Cardiac fibroblast (primary cell): ENCODE measurements at regions not wholly inside any gene's neighbourhood (a gene's known extent, or its start where the extent isn't known, plus 50 kb on each side); places are given as distances from the start of the nearest gene placed in this dataset.

Source experiments
- DNase-seq, 2 donors: peaks; one replicate each; pipeline versions ENCODE4 v3.0.0 to v3.0.0-alpha.2; 2010; ENCODE audit warnings: low read depth in 2 of 2
- H3K4me3 ChIP-seq, 2 donors: replicated peaks in 1 of 2; 1 replicate in 1 of 2; 2 replicates in 1 of 2; pipeline ENCODE4 v1.5.1; 2011; ENCODE audit warnings: low read depth in 2 of 2, low read length in 2 of 2, mild to moderate bottlenecking in 2 of 2, moderate library complexity in 1 of 2
- CTCF ChIP-seq: IDR thresholded peaks from one replicate; pipeline ENCODE4 v1.5.1; 2011; ENCODE audit warnings: low read depth, mild to moderate bottlenecking, low read length, inconsistent platforms

- H3K4me3 ChIP-seq, result no peak overlapping the region
- TF ChIP-seq CTCF, result no peak
- no peak for DNase-seq
These were observed 137.3 kb upstream of the PLXNA2 start for GRCh38 chr1:208381481-208381880.

GRCh38 chr1:208387908-208388811, 144.0 kb upstream of the PLXNA2 start:
- no peak for DNase-seq
- H3K4me3 ChIP-seq, result no peak overlapping the region
- TF ChIP-seq CTCF, result no peak

- DNase-seq, result no peak
- TF ChIP-seq CTCF, result no peak
These were observed 149.2 kb upstream of the PLXNA2 start for GRCh38 chr1:208393416-208393815.

DNA sequence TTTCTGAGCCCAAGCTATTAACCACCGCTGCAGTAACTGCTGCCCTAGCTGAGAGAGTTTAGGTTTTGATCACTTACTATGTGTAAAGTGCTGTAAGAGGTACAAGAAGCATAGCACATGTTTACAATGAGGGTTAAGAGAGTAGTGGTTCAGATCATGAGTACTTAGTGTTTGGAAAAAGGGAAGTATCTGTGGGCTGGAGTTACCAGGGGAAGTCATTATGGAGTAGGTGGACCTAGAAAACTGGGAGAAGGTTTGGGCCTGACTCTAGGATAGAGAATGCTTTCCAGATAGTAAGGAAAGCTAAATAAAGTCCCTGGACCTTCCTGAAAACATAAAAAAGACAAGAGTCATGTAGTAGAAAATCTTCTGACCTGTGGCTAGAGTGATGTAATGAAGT, 149.6 kb upstream of the PLXNA2 start:
- no peak for TF ChIP-seq CTCF
- DNase-seq, result no peak
- H3K4me3 ChIP-seq, result no peak overlapping the region

More at GRCh38 chr1:208393416-208393815, 149.2 kb upstream of the PLXNA2 start:
- H3K4me3 ChIP-seq, result no peak overlapping the region

DNA sequence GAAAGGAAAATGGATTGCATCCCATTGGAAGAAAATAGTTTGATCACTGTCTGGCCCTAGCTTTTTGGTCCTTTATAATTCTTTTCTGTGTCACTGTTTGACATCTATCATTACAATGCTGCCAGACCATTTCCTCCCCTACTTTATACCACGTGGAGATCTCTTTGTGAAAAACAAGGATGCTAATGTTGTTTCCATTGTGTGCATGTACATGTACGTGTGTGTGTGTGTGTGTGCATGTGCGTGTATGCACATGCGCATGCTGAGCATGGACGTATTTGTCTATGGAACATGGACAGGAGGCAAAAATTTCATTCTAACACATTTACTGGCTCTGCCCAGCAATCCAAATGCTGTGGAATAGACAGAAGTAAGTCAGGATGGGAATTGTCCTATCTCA, 153.1 kb upstream of the PLXNA2 start:
- no peak overlapping the region for H3K4me3 ChIP-seq
- TF ChIP-seq CTCF, result no peak
- no peak for DNase-seq

DNA sequence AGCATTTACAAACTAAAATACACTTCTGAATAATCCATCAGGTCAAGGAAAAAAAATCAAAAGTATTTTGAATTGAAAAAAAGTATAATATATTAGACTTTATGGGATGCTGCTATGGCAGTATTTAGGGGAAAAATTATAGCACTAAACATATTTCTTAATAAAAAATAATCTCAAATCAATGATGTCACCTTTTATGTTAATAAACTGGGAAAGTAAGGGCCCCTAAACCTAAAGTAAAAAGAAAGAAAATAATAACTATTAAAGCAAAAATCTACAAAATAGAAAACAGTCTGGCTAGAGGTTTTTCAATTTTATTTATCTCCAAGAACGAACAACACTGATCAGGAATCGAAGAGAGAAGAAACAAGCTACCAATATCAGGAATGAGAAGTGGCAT, 160.8 kb upstream of the PLXNA2 start:
- TF ChIP-seq CTCF, result no peak
- DNase-seq, result no peak
- no peak overlapping the region for H3K4me3 ChIP-seq
